HCT116 (cell line): ENCODE measurements at regions not wholly inside any gene's neighbourhood (a gene's known extent, or its start where the extent isn't known, plus 50 kb on each side); places are given as distances from the start of the nearest gene placed in this dataset.

Source experiments
- ATAC-seq: fragments of 200-7000 bp; cut with Tn5 transposase; 2 replicates; pipeline ENCODE4 v1.9.1; 2020; ENCODE audit warnings: mild to moderate bottlenecking, moderate library complexity
- BruUV-seq: library from RNA; stranded (reverse); fragments of 400-500 nt; replicated peaks from 2 replicates; lab custom pipeline; 2021; lab: Mats Ljungman, UMichigan
- CTCF ChIA-PET: fragments of 300-600 bp; sonication (Branson Sonifier 250); formaldehyde crosslinking; loops from one replicate; lab custom pipeline; 2021; ENCODE audit warnings: antibody characterized with exemption; lab: Charles Lee
- POLR2A ChIA-PET: fragments of 300-600, 350-600 bp; sonication (Branson Sonifier 250); formaldehyde crosslinking; loops from one replicate; lab custom pipeline; 2021; ENCODE audit warnings: antibody characterized with exemption; lab: Charles Lee
- RAD21 ChIA-PET, 2 experiments: fragments of 300-600 bp; sonication (Branson Sonifier 250); formaldehyde crosslinking; loops; one replicate each; lab custom pipeline; 2023; ENCODE audit warnings: low total read pairs in 2 of 2; ENCODE audit not compliant: uncharacterized antibody in 2 of 2, unreplicated experiment in 2 of 2, low non-redundant PET in 1 of 2; lab: Charles Lee
- DNase-seq: peaks from one replicate; pipeline ENCODE4 v3.0.0-alpha.2; 2010; ENCODE audit warnings: low read depth, low spot score
- H2AFZ ChIP-seq: fragments of 200-600 bp; shearing (Covaris generic), sonication (generic); 2 replicates; pipeline ENCODE4 v1.6.1; 2017; ENCODE audit warnings: low read depth, mixed run types, mixed read lengths, antibody characterized with exemption, low read length; ENCODE audit not compliant: poor library complexity, severe bottlenecking
- H3K27ac ChIP-seq: 2 replicates; pipeline ENCODE4 v1.5.1; 2012; ENCODE audit warnings: low read depth, low read length
- H3K27me3 ChIP-seq: fragments of 200-600 bp; sonication (generic); 2 replicates; pipeline ENCODE4 v1.6.1; 2016; ENCODE audit warnings: mixed run types, low read length, mixed read lengths; ENCODE audit not compliant: insufficient read depth
- H3K36me3 ChIP-seq, 2 experiments: fragments of 200-500 bp in 1 of 2; fragments of 200-600 bp in 1 of 2; sonication (Bioruptor generic) in 1 of 2; sonication (generic) in 1 of 2; 2 replicates each; pipeline versions ENCODE4 v1.5.1 to v1.6.1; 2014 to 2016; ENCODE audit warnings: low read length in 2 of 2, inconsistent platforms in 1 of 2, mixed read lengths in 1 of 2, mixed run types in 1 of 2; ENCODE audit not compliant: insufficient read depth in 2 of 2, control insufficient read depth in 1 of 2
- H3K4me1 ChIP-seq, 2 experiments: fragments of 200-600 bp in 1 of 2; sonication (generic) in 1 of 2; 2 replicates each; pipeline versions ENCODE4 v1.5.1 to v1.6.1; 2012 to 2017; ENCODE audit warnings: low read length in 2 of 2, inconsistent platforms in 1 of 2, mild to moderate bottlenecking in 1 of 2, mixed read lengths in 1 of 2, mixed run types in 1 of 2, moderate library complexity in 1 of 2; ENCODE audit not compliant: insufficient read depth in 2 of 2, control insufficient read depth in 1 of 2
- H3K4me2 ChIP-seq: fragments of 200-600 bp; sonication (generic); 2 replicates; pipeline ENCODE4 v1.6.1; 2017; ENCODE audit warnings: mixed run types, low read length, mixed read lengths
- H3K4me3 ChIP-seq, 2 experiments: fragments of 200-600 bp in 1 of 2; sonication (generic) in 1 of 2; replicated peaks in 1 of 2; 2 replicates each; pipeline ENCODE4 v1.5.1; 2011 to 2016; ENCODE audit warnings: low read length in 2 of 2, control low read depth in 1 of 2, low read depth in 1 of 2, mild to moderate bottlenecking in 1 of 2, mixed read lengths in 1 of 2, mixed run types in 1 of 2
- H3K79me2 ChIP-seq: fragments of 200-600 bp; sonication (generic); 2 replicates; pipeline ENCODE4 v1.6.1; 2017; ENCODE audit warnings: mild to moderate bottlenecking, mixed run types, low read length, moderate library complexity, mixed read lengths; ENCODE audit not compliant: insufficient read depth
- H3K9ac ChIP-seq: fragments of 200-600 bp; sonication (generic); 2 replicates; pipeline ENCODE4 v1.6.1; 2016; ENCODE audit warnings: low read length, mixed read lengths
- H3K9me2 ChIP-seq: fragments of 200-600 bp; sonication (generic), shearing (Covaris generic); 2 replicates; pipeline ENCODE4 v1.6.1; 2017; ENCODE audit warnings: mixed run types, mild to moderate bottlenecking, moderate library complexity; ENCODE audit not compliant: insufficient read depth
- H3K9me3 ChIP-seq, 2 experiments: fragments of 200-500 bp in 1 of 2; fragments of 200-600 bp in 1 of 2; sonication (Bioruptor generic) in 1 of 2; sonication (generic) in 1 of 2; 2 replicates each; pipeline ENCODE4 v1.6.1; 2014 to 2017; ENCODE audit warnings: low read length in 2 of 2, mixed read lengths in 2 of 2, inconsistent platforms in 1 of 2, low read depth in 1 of 2, mild to moderate bottlenecking in 1 of 2, mixed run types in 1 of 2, moderate library complexity in 1 of 2; ENCODE audit not compliant: control insufficient read depth in 1 of 2, insufficient read depth in 1 of 2
- H4K20me1 ChIP-seq: fragments of 200-600 bp; sonication (generic), shearing (Covaris generic); 2 replicates; pipeline ENCODE4 v1.6.1; 2017; ENCODE audit warnings: mixed run types, mild to moderate bottlenecking, moderate library complexity; ENCODE audit not compliant: insufficient read depth
- CBX3 ChIP-seq: IDR thresholded peaks from 2 replicates; pipeline ENCODE4 v1.6.1; 2012; ENCODE audit warnings: low read depth
- CEBPB ChIP-seq: IDR thresholded peaks from 2 replicates; pipeline ENCODE4 v1.6.1; 2012; ENCODE audit warnings: low read depth
- CTCF ChIP-seq, 3 experiments: fragments of 200-600 bp in 1 of 3; sonication (generic) in 1 of 3; IDR thresholded peaks in 2 of 3; conservative IDR thresholded peaks in 1 of 3; 2 replicates each; pipeline ENCODE4 v1.5.1; 2012 to 2017; ENCODE audit warnings: low read depth in 2 of 3, low read length in 2 of 3, antibody characterized with exemption in 1 of 3, borderline replicate concordance in 1 of 3, control low read depth in 1 of 3, mild to moderate bottlenecking in 1 of 3, mixed read lengths in 1 of 3, mixed run types in 1 of 3, moderate library complexity in 1 of 3; ENCODE audit not compliant: insufficient read depth in 1 of 3
- EGR1 ChIP-seq: IDR thresholded peaks from 2 replicates; pipeline ENCODE4 v1.6.1; 2012; ENCODE audit warnings: low read depth
- ELF1 ChIP-seq: IDR thresholded peaks from 2 replicates; pipeline ENCODE4 v1.6.1; 2012; ENCODE audit warnings: low read depth, borderline replicate concordance
- EZH2 ChIP-seq: fragments of 200-600 bp; sonication (generic); IDR thresholded peaks from 2 replicates; pipeline ENCODE4 v1.6.1; 2017; ENCODE audit warnings: antibody characterized with exemption, mixed run types
- EZH2phosphoT487 ChIP-seq: fragments of 200-600 bp; IDR thresholded peaks from 2 replicates; pipeline ENCODE4 v1.6.1; 2018; ENCODE audit warnings: antibody characterized with exemption, borderline replicate concordance
- FOSL1 ChIP-seq: IDR thresholded peaks from 2 replicates; pipeline ENCODE4 v1.6.1; 2012; ENCODE audit warnings: low read depth
- JUND ChIP-seq: IDR thresholded peaks from 2 replicates; pipeline ENCODE4 v1.6.1; 2012
- MAX ChIP-seq: IDR thresholded peaks from 2 replicates; pipeline ENCODE4 v1.6.1; 2012
- POLR2A ChIP-seq: IDR thresholded peaks from 2 replicates; pipeline ENCODE4 v1.7.0; 2011; ENCODE audit warnings: borderline replicate concordance; ENCODE audit not compliant: insufficient read depth, insufficient read length; ENCODE audit errors: extremely low read depth
- POLR2AphosphoS5 ChIP-seq: IDR thresholded peaks from 2 replicates; pipeline ENCODE4 v1.6.1; 2011; ENCODE audit warnings: mild to moderate bottlenecking, low read depth, low read length, moderate library complexity
- RAD21 ChIP-seq: IDR thresholded peaks from 2 replicates; pipeline ENCODE4 v1.6.1; 2012; ENCODE audit warnings: low read depth, mild to moderate bottlenecking
- SIN3A ChIP-seq: IDR thresholded peaks from 2 replicates; pipeline ENCODE4 v1.6.1; 2012; ENCODE audit warnings: low read depth
- SRF ChIP-seq: IDR thresholded peaks from 2 replicates; pipeline ENCODE4 v1.6.1; 2012; ENCODE audit warnings: low read depth
- TCF7L2 ChIP-seq: IDR thresholded peaks from 2 replicates; pipeline ENCODE4 v1.7.0; 2011; ENCODE audit warnings: borderline replicate concordance, inconsistent platforms; ENCODE audit not compliant: insufficient read depth, insufficient read length; ENCODE audit errors: extremely low read depth
- YY1 ChIP-seq: IDR thresholded peaks from 2 replicates; pipeline ENCODE4 v1.6.1; 2011; ENCODE audit warnings: low read length, low read depth, moderate library complexity, mild to moderate bottlenecking; ENCODE audit not compliant: insufficient replicate concordance; ENCODE audit errors: extremely low read depth
- ZNF274 ChIP-seq: fragments of 200-500 bp; sonication (Bioruptor generic); IDR thresholded peaks from 2 replicates; pipeline ENCODE4 v1.6.1; 2014; ENCODE audit warnings: mild to moderate bottlenecking, low read depth, low read length, inconsistent platforms
- intact Hi-C: fragments of 100-400 bp; cut with micrococcal nuclease; formaldehyde crosslinking; loops from 2 replicates; pipeline ENCODE4 v1.10.0; 2022
- TF ChIP-seq, protein P1 (sequence below): IDR thresholded peaks from 2 replicates; pipeline ENCODE4 v1.6.1; 2012
- TF ChIP-seq, protein P2 (sequence below): IDR thresholded peaks from 2 replicates; pipeline ENCODE4 v1.6.1; 2012; ENCODE audit warnings: low read depth

DNA sequence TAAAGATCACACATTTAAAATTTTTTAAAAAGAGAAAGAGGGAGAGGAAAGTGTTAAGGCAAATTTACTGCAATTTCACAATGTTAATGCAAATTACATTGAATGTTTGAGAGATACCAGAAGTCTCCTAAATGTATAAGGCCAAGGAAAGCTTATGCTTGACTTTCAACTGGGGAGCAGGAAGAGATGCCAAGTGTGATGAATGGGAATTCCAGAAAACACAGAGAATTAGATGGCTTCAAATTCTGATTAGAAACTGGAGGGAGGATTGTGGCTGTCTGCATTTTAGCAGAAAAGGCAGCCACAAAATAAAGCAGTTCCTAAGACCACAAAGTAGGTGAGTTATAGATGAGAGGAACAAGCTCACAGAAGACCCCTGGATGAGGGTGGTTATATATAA, 328.3 kb upstream of the CITED2 start:
- no peak overlapping the region for H2AFZ ChIP-seq
- H3K79me2 ChIP-seq: no peaks in the 10 kb centered on the region
- ChIA-PET POLR2A (no interaction called here), RAD21 (no interaction called here), CTCF (no interaction called here)
- BruUV-seq: no TSS peak
- no peak overlapping the region for H3K27ac ChIP-seq
- DNase-seq (no peak), ATAC-seq (no peak)
- H3K4me3 ChIP-seq: no peak overlapping the region
- intact Hi-C loops: no loop called here
- H3K9me2 ChIP-seq: no peaks in the 10 kb centered on the region
- no peaks in the 10 kb centered on the region for H3K4me1 ChIP-seq
- TF ChIP-seq FOSL1 (no peak), EGR1 (no peak), ZNF274 (no peak), SRF (no peak), EZH2phosphoT487 (no peak), POLR2AphosphoS5 (no peak), JUND (no peak), POLR2A (no peak), CEBPB (no peak), SIN3A (no peak), TCF7L2 (no peak), EZH2 (no peak), ELF1 (no peak), MAX (no peak), YY1 (no peak), CTCF (IDR thresholded peaks at IDR 0.05 in 2 of 3, conservative IDR thresholded peaks at IDR 0.05 in 1 of 3; ENCODE audit: borderline replicate concordance in 1 of 3, insufficient read depth in 1 of 3, low read depth in 2 of 3, low read length in 2 of 3) (no peak), CBX3 (no peak), RAD21 (no peak)
- TF ChIP-seq, protein P1, sequence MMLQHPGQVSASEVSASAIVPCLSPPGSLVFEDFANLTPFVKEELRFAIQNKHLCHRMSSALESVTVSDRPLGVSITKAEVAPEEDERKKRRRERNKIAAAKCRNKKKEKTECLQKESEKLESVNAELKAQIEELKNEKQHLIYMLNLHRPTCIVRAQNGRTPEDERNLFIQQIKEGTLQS: no peak
- TF ChIP-seq, protein P2, sequence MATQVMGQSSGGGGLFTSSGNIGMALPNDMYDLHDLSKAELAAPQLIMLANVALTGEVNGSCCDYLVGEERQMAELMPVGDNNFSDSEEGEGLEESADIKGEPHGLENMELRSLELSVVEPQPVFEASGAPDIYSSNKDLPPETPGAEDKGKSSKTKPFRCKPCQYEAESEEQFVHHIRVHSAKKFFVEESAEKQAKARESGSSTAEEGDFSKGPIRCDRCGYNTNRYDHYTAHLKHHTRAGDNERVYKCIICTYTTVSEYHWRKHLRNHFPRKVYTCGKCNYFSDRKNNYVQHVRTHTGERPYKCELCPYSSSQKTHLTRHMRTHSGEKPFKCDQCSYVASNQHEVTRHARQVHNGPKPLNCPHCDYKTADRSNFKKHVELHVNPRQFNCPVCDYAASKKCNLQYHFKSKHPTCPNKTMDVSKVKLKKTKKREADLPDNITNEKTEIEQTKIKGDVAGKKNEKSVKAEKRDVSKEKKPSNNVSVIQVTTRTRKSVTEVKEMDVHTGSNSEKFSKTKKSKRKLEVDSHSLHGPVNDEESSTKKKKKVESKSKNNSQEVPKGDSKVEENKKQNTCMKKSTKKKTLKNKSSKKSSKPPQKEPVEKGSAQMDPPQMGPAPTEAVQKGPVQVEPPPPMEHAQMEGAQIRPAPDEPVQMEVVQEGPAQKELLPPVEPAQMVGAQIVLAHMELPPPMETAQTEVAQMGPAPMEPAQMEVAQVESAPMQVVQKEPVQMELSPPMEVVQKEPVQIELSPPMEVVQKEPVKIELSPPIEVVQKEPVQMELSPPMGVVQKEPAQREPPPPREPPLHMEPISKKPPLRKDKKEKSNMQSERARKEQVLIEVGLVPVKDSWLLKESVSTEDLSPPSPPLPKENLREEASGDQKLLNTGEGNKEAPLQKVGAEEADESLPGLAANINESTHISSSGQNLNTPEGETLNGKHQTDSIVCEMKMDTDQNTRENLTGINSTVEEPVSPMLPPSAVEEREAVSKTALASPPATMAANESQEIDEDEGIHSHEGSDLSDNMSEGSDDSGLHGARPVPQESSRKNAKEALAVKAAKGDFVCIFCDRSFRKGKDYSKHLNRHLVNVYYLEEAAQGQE: no peak
- H3K4me2 ChIP-seq: no peak overlapping the region
- no peaks in the 10 kb centered on the region for H3K27me3 ChIP-seq
- H3K9me3 ChIP-seq: no peaks in the 10 kb centered on the region
- no peaks in the 10 kb centered on the region for H4K20me1 ChIP-seq
- H3K36me3 ChIP-seq: no peaks in the 10 kb centered on the region
- no peak overlapping the region for H3K9ac ChIP-seq
